Subcutaneous abdominal adipose tissue (tissue), 5 donors: ENCODE measurements at regions not wholly inside any gene's neighbourhood (a gene's known extent, or its start where the extent isn't known, plus 50 kb on each side); places are given as distances from the start of the nearest gene placed in this dataset.

Experiments
- H3K27ac ChIP-seq: one replicate; pipeline ENCODE4 v1.7.0; 2013; ENCODE audit warnings: low read depth, mild to moderate bottlenecking, inconsistent platforms, low read length, moderate library complexity
- H3K27me3 ChIP-seq, 5 donors: one replicate each; pipeline ENCODE4 v1.7.0; 2013; ENCODE audit warnings: low read length in 5 of 5, inconsistent platforms in 1 of 5; ENCODE audit not compliant: control insufficient read depth in 5 of 5, insufficient read depth in 4 of 5
- H3K36me3 ChIP-seq, 5 donors: one replicate each; pipeline ENCODE4 v1.7.0; 2013; ENCODE audit warnings: low read length in 5 of 5; ENCODE audit not compliant: control insufficient read depth in 5 of 5, insufficient read depth in 5 of 5
- H3K4me1 ChIP-seq, 5 donors: one replicate each; pipeline ENCODE4 v1.7.0; 2013; ENCODE audit warnings: low read length in 5 of 5, mild to moderate bottlenecking in 3 of 5, moderate library complexity in 1 of 5; ENCODE audit not compliant: control insufficient read depth in 5 of 5, insufficient read depth in 5 of 5
- H3K4me3 ChIP-seq, 5 donors: one replicate each; pipeline ENCODE4 v1.7.0; 2013; ENCODE audit warnings: low read length in 5 of 5, low read depth in 1 of 5
- H3K9ac ChIP-seq, 5 donors: one replicate each; pipeline ENCODE4 v1.7.0; 2013; ENCODE audit warnings: low read length in 5 of 5, mild to moderate bottlenecking in 4 of 5, moderate library complexity in 3 of 5
- H3K9me3 ChIP-seq, 5 donors: one replicate each; pipeline ENCODE4 v1.7.0; 2013; ENCODE audit warnings: low read length in 5 of 5; ENCODE audit not compliant: control insufficient read depth in 5 of 5
- donor health status: healthy.
- donor health status: healthy.
- donor health status: healthy.
- donor health status: healthy.
- donor health status: healthy.

- H3K9me3 ChIP-seq, result no peaks in the 10 kb centered on the region
- H3K27me3 ChIP-seq, result no peaks in the 10 kb centered on the region
- H3K4me3 ChIP-seq, result no peak overlapping the region
- H3K27ac ChIP-seq, result no peak overlapping the region
- H3K9ac ChIP-seq, result no peak overlapping the region
- H3K36me3 ChIP-seq, result no peaks in the 10 kb centered on the region
- no peaks in the 10 kb centered on the region for H3K4me1 ChIP-seq
Observed at GRCh38 chr2:56647997-56648396, 464.2 kb downstream of the CCDC85A start.

DNA sequence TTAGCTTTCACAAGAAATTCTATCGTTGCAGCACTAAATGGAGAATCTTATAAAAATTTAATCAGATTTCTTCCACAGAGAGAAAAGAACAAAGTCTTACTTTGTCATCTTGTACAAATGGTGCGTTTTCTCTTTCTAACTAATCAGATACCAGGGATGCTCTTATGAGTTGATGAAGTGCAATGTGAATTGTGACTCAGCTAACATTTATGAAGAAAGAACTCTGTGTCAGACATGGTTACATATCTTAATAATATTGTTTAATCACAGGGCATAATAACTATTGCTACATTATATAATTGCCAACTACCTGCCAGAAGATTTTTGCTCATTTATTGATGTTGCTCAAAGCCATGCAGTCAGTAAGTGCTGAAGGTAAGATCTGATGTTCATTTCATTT, 465.0 kb downstream of the CCDC85A start:
- Histone ChIP-seq H3K9me3 (no peaks in the 10 kb centered on the region), H3K27me3 (no peaks in the 10 kb centered on the region), H3K27ac (no peak overlapping the region), H3K4me1 (no peaks in the 10 kb centered on the region), H3K36me3 (no peaks in the 10 kb centered on the region), H3K4me3 (no peak overlapping the region), H3K9ac (no peak overlapping the region)

GRCh38 chr2:56654936-56655335, 471.1 kb downstream of the CCDC85A start:
- no peaks in the 10 kb centered on the region for H3K4me1 ChIP-seq
- no peak overlapping the region for H3K27ac ChIP-seq
- H3K36me3 ChIP-seq, result no peaks in the 10 kb centered on the region
- H3K9me3 ChIP-seq, result no peaks in the 10 kb centered on the region
- H3K4me3 ChIP-seq, result no peak overlapping the region
- no peak overlapping the region for H3K9ac ChIP-seq
- H3K27me3 ChIP-seq, result no peaks in the 10 kb centered on the region

GRCh38 chr2:56656826-56657225, 473.0 kb downstream of the CCDC85A start:
- H3K36me3 ChIP-seq, result no peaks in the 10 kb centered on the region
- H3K4me3 ChIP-seq, result no peak overlapping the region
- H3K27ac ChIP-seq, result no peak overlapping the region
- H3K9me3 ChIP-seq, result no peaks in the 10 kb centered on the region
- H3K9ac ChIP-seq, result no peak overlapping the region
- no peaks in the 10 kb centered on the region for H3K4me1 ChIP-seq
- no peaks in the 10 kb centered on the region for H3K27me3 ChIP-seq

GRCh38 chr2:56666777-56667176, 483.0 kb downstream of the CCDC85A start:
- Histone ChIP-seq H3K9me3 (no peaks in the 10 kb centered on the region), H3K36me3 (no peaks in the 10 kb centered on the region), H3K4me1 (peaks cover 0 to 8% (median 0%) of the 10 kb centered on the region in 5 donors), H3K27me3 (no peaks in the 10 kb centered on the region), H3K27ac (no peak overlapping the region), H3K4me3 (no peak overlapping the region), H3K9ac (no peak overlapping the region)

DNA sequence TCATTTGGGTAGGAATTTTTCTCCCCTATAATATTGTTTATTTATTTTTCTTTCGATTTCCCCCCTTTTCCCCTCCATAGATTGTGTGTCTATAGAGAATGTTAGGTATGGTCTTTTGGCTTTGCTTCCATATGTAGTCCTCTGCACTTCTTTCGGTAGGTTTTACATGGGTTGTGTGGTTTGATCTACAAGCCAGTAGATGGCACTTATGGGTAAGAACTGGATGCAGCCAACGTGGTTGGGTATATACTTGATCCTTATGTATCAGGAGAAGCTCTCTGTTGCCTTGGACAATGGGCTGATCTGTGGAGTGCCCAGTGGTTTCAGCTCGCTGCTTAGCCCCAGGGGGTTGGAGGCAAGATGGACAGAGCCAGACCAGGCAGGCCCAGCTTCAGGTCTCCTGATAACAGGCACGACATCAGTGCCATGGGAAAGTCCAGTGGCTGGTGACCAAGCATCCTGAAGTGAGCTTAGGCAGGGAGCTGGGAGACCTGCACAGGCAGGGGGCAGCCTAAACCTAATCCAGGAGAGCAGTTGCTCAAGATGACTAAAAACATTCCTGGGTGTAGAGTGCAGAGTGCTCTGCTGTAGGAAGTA, 488.3 kb downstream of the CCDC85A start:
- Histone ChIP-seq H3K9ac (no peak overlapping the region), H3K9me3 (peaks cover 0 to 17% (median 15%) of the 10 kb centered on the region in 5 donors), H3K27me3 (no peaks in the 10 kb centered on the region), H3K36me3 (no peaks in the 10 kb centered on the region), H3K4me3 (peak overlapping the region in 1 of 5 donors; percentile 9), H3K27ac (no peak overlapping the region), H3K4me1 (peaks cover 0 to 8% (median 0%) of the 10 kb centered on the region in 5 donors)

- peaks cover 0 to 17% (median 15%) of the 10 kb centered on the region in 5 donors for H3K9me3 ChIP-seq
- no peaks in the 10 kb centered on the region for H3K4me1 ChIP-seq
Observed at GRCh38 chr2:56674084-56674483, 490.3 kb downstream of the CCDC85A start.

GRCh38 chr2:56676966-56677365, 493.2 kb downstream of the CCDC85A start:
- Histone ChIP-seq H3K4me1 (peaks cover 0 to 3% (median 0%) of the 10 kb centered on the region in 5 donors), H3K36me3 (no peaks in the 10 kb centered on the region), H3K9me3 (peaks cover 0 to 16% (median 15%) of the 10 kb centered on the region in 5 donors), H3K27me3 (no peaks in the 10 kb centered on the region), H3K27ac (no peak overlapping the region), H3K9ac (no peak overlapping the region), H3K4me3 (no peak overlapping the region)

More at GRCh38 chr2:56674084-56674483, 490.3 kb downstream of the CCDC85A start:
- no peaks in the 10 kb centered on the region for H3K27me3 ChIP-seq
- H3K4me3 ChIP-seq, result no peak overlapping the region
- H3K27ac ChIP-seq, result no peak overlapping the region
- no peaks in the 10 kb centered on the region for H3K36me3 ChIP-seq
- no peak overlapping the region for H3K9ac ChIP-seq

DNA sequence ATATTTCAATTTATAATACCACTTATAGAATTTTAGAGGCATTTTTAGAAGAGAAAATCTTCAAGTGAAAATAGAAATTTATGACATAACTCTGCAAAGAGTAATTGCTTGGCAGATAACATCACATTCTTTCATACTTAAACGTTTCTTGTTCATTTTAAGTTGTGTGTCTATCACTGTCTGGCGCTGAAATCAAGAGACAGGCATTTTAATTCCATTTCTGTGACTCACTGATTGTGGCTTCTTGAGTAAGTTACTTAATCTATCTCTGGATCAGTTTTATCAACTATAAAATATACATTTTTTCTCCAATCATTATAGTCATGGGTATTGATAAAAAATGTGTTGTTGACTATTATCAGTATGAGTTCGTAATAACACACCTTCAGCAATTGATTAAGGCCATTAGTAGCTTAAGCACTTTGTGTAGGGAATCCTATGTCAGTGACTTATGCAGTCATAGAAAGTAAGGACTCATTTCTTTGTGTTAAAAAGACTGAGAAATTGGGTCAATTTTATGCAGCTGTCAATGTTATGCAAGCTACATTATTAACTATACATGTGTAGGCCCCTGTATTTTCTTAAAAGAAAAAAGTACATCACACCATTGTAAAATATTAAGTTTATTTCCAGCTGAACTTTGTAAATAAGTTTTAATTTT, 497.3 kb downstream of the CCDC85A start:
- Histone ChIP-seq H3K9ac (peak overlapping the region in 1 of 5 donors; percentile 26), H3K36me3 (no peaks in the 10 kb centered on the region), H3K4me3 (no peak overlapping the region), H3K27ac (no peak overlapping the region), H3K9me3 (no peaks in the 10 kb centered on the region), H3K4me1 (peaks cover 0 to 3% (median 0%) of the 10 kb centered on the region in 5 donors), H3K27me3 (no peaks in the 10 kb centered on the region)

DNA sequence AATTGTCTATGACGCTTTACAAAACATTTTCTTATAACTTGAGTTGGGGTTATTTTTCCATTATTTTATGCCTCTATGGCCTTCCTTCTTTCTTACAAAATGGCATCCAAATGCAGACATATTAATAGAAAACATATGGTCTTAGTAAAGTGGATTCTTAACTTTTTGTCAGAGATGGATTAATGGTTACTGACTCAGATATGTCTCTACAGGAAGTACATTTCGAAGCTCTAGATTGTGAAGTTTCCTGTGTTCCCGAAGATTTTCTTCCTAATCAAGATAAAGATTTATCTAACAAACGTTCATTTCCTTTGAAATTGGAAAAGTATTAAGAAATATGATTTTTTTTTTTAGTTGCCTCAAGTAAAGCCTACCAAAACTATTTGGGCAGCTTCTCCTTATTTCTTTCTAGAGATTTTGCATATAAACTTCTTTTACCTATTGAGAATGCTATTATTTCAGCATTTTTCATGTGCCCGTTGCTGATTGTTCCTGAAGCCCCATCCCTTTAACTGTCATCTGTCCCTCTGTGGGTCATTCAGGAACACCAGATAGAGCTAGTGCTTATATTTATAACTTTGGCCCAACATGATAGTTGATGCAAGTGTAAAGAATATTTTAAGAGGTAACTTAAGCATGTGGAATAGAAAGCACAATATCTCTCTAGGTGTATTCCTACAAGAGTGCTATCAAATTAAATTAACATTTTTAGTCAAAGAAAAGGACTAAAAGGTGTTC, 498.0 kb downstream of the CCDC85A start:
- H3K36me3 ChIP-seq, result no peaks in the 10 kb centered on the region
- H3K27ac ChIP-seq, result no peak overlapping the region
- no peak overlapping the region for H3K9ac ChIP-seq
- H3K4me3 ChIP-seq, result no peak overlapping the region
- H3K4me1 ChIP-seq, result peaks cover 0 to 3% (median 0%) of the 10 kb centered on the region in 5 donors
- no peaks in the 10 kb centered on the region for H3K9me3 ChIP-seq
- H3K27me3 ChIP-seq, result no peaks in the 10 kb centered on the region
